ENCODE measurements at regions not wholly inside any gene's neighbourhood (a gene's known extent, or its start where the extent isn't known, plus 50 kb on each side); places are given as distances from the start of the nearest gene placed in this dataset.

- no peaks in the 10 kb centered on the region for H3K4me1 ChIP-seq (ENCODE audit: control insufficient read depth in 1 of 2, insufficient read depth in 1 of 2, low read depth in 1 of 2, low read length in 1 of 2)
- H3K36me3 ChIP-seq = no peaks in the 10 kb centered on the region
- H3K27me3 ChIP-seq = no peaks in the 10 kb centered on the region
- no peak overlapping the region for H3K4me3 ChIP-seq (ENCODE audit: low read depth in 1 of 2, low read length in 1 of 2)
- no peak overlapping the region for H3K27ac ChIP-seq
- TF ChIP-seq, protein P1, sequence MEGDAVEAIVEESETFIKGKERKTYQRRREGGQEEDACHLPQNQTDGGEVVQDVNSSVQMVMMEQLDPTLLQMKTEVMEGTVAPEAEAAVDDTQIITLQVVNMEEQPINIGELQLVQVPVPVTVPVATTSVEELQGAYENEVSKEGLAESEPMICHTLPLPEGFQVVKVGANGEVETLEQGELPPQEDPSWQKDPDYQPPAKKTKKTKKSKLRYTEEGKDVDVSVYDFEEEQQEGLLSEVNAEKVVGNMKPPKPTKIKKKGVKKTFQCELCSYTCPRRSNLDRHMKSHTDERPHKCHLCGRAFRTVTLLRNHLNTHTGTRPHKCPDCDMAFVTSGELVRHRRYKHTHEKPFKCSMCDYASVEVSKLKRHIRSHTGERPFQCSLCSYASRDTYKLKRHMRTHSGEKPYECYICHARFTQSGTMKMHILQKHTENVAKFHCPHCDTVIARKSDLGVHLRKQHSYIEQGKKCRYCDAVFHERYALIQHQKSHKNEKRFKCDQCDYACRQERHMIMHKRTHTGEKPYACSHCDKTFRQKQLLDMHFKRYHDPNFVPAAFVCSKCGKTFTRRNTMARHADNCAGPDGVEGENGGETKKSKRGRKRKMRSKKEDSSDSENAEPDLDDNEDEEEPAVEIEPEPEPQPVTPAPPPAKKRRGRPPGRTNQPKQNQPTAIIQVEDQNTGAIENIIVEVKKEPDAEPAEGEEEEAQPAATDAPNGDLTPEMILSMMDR (IDR thresholded peaks at IDR 0.05) = no peak
- no peaks in the 10 kb centered on the region for H3K9me3 ChIP-seq
Observed at GRCh38 chr16:86181526-86181925, 282.6 kb downstream of the IRF8 start.

DNA sequence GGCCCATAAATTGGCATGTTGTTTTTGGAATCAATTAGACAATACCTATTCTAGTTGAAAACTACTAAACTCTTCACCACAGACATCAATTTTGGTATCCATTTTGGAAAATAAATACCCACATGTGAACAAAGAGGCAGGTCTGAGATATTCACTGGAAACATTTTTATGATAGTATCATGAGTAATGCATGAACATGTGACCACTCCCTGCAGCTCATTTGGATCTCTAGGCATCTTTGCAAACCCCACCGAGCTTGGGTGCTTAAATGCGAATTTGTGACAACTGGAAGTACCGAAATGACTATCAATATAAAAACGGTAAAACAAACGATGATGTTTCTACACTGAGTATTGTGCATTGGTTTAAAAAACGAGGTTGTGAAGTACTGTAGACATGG lies 285.2 kb downstream of the IRF8 start:
- TF ChIP-seq, protein P1 (IDR thresholded peaks at IDR 0.05) = no peak
- peaks cover 7% of the 10 kb centered on the region for H3K27me3 ChIP-seq
- H3K9me3 ChIP-seq = no peaks in the 10 kb centered on the region
- H3K36me3 ChIP-seq = no peaks in the 10 kb centered on the region
- H3K4me1 ChIP-seq (ENCODE audit: control insufficient read depth in 1 of 2, insufficient read depth in 1 of 2, low read depth in 1 of 2, low read length in 1 of 2) = no peaks in the 10 kb centered on the region
- H3K4me3 ChIP-seq (ENCODE audit: low read depth in 1 of 2, low read length in 1 of 2) = no peak overlapping the region
- no peak overlapping the region for H3K27ac ChIP-seq

DNA sequence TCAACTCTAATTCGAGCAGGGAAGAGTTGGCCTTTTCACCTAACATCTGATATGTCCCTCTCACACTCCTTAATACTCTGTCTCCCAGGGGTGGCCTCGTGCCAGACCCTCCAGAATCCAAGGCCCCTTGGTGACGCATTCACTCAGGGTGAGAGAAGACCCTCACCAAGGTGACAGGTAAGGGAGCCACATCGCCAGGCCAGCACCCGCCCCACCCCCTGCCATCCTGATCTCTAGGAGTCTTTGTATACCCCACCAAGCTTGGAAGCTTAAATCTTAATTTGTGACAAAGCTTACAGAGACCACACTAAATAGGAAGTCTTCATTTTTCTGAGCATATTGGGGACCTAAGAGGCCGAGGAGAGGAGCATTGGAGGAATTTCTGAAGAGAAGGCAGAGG lies 286.1 kb downstream of the IRF8 start:
- no peak overlapping the region for H3K4me3 ChIP-seq (ENCODE audit: low read depth in 1 of 2, low read length in 1 of 2)
- H3K9me3 ChIP-seq = no peaks in the 10 kb centered on the region
- H3K27ac ChIP-seq = no peak overlapping the region
- H3K27me3 ChIP-seq = peaks cover 14% of the 10 kb centered on the region
- H3K4me1 ChIP-seq (ENCODE audit: control insufficient read depth in 1 of 2, insufficient read depth in 1 of 2, low read depth in 1 of 2, low read length in 1 of 2) = no peaks in the 10 kb centered on the region
- H3K36me3 ChIP-seq = no peaks in the 10 kb centered on the region
- TF ChIP-seq, protein P1 (IDR thresholded peaks at IDR 0.05) = no peak

- no peak overlapping the region for H3K4me3 ChIP-seq (ENCODE audit: low read depth in 1 of 2, low read length in 1 of 2)
- TF ChIP-seq, protein P1 (IDR thresholded peaks at IDR 0.05) = no peak
- H3K4me1 ChIP-seq (ENCODE audit: control insufficient read depth in 1 of 2, insufficient read depth in 1 of 2, low read depth in 1 of 2, low read length in 1 of 2) = no peaks in the 10 kb centered on the region
- H3K36me3 ChIP-seq = no peaks in the 10 kb centered on the region
- no peaks in the 10 kb centered on the region for H3K9me3 ChIP-seq
- H3K27me3 ChIP-seq = peaks cover 25% of the 10 kb centered on the region
- H3K27ac ChIP-seq = no peak overlapping the region
Observed at GRCh38 chr16:86186313-86186712, 287.4 kb downstream of the IRF8 start.

DNA sequence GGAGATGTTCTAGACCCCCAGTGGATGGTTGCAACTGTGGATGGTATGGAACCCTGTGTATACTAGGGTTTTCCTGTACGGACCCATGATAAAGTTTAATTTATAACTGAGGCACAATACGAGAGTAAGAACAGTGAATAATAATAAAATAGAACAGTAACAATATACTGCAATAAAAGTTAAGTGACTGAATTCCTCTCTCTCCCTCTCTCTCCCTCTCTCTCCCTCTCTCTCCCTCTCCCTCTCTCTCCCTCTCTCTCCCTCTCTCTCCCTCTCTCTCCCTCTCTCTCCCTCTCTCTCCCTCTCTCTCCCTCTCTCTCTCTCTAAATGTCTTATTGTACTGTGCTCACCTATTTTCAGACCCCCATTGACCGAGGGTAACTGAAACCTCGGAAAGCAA lies 291.0 kb downstream of the IRF8 start:
- H3K27ac ChIP-seq = no peak overlapping the region
- H3K36me3 ChIP-seq = no peaks in the 10 kb centered on the region
- no peak overlapping the region for H3K4me3 ChIP-seq (ENCODE audit: low read depth in 1 of 2, low read length in 1 of 2)
- TF ChIP-seq, protein P1 (IDR thresholded peaks at IDR 0.05) = no peak
- H3K9me3 ChIP-seq = no peaks in the 10 kb centered on the region
- H3K4me1 ChIP-seq (ENCODE audit: control insufficient read depth in 1 of 2, insufficient read depth in 1 of 2, low read depth in 1 of 2, low read length in 1 of 2) = no peaks in the 10 kb centered on the region
- peaks cover 60% of the 10 kb centered on the region for H3K27me3 ChIP-seq

DNA sequence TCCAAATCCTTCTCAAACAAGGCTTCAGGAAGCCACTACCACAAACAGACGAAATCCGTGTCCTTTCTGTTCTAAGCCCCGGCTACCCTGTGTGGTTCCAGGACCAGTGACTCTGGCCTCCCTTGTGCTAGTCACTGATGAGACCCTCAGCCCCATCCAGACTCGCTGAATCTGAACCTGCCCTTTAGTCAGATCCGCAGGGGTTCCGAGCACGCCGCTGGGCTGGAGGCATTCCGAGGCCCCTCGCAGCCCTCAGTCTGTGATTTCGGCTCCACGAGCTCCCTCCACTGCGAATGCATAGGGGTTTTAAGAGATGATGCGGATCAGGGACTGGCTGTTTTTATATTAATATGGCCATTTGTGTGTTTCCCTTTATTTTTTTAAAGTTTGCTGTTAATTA lies 292.7 kb downstream of the IRF8 start:
- Histone ChIP-seq H3K4me1 (ENCODE audit: control insufficient read depth in 1 of 2, insufficient read depth in 1 of 2, low read depth in 1 of 2, low read length in 1 of 2) (no peaks in the 10 kb centered on the region), H3K27ac (no peak overlapping the region), H3K9me3 (no peaks in the 10 kb centered on the region), H3K36me3 (no peaks in the 10 kb centered on the region), H3K4me3 (ENCODE audit: low read depth in 1 of 2, low read length in 1 of 2) (no peak overlapping the region), H3K27me3 (peaks cover 77% of the 10 kb centered on the region)
- TF ChIP-seq, protein P1 (IDR thresholded peaks at IDR 0.05) = no peak

Measured in neutrophil (primary cell).